ENCODE measurements at regions not wholly inside any gene's neighbourhood (a gene's known extent, or its start where the extent isn't known, plus 50 kb on each side); places are given as distances from the start of the nearest gene placed in this dataset.

- no peaks in the 10 kb centered on the region for H3K4me1 ChIP-seq (ENCODE audit: insufficient read depth)
- H3K4me3 ChIP-seq, result no peak overlapping the region
- whole genome bisulfite sequencing, 3 donors, result 57 to 66% (median 66%) methylated on average over 5 of the region's 5 CpGs
- TF ChIP-seq POLR2A (IDR thresholded peaks at IDR 0.05) (no peak), EP300 (IDR thresholded peaks at IDR 0.05) (no peak)
- TF ChIP-seq, protein P1, sequence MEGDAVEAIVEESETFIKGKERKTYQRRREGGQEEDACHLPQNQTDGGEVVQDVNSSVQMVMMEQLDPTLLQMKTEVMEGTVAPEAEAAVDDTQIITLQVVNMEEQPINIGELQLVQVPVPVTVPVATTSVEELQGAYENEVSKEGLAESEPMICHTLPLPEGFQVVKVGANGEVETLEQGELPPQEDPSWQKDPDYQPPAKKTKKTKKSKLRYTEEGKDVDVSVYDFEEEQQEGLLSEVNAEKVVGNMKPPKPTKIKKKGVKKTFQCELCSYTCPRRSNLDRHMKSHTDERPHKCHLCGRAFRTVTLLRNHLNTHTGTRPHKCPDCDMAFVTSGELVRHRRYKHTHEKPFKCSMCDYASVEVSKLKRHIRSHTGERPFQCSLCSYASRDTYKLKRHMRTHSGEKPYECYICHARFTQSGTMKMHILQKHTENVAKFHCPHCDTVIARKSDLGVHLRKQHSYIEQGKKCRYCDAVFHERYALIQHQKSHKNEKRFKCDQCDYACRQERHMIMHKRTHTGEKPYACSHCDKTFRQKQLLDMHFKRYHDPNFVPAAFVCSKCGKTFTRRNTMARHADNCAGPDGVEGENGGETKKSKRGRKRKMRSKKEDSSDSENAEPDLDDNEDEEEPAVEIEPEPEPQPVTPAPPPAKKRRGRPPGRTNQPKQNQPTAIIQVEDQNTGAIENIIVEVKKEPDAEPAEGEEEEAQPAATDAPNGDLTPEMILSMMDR (IDR thresholded peaks at IDR 0.05), result no peak
- no peaks in the 10 kb centered on the region for H3K9me3 ChIP-seq
- DNase-seq, result no peak
- H3K36me3 ChIP-seq, result no peaks in the 10 kb centered on the region
- no peak overlapping the region for H3K27ac ChIP-seq
- intact Hi-C loops (cut with DNase I), result no loop called here
- H3K27me3 ChIP-seq, result no peaks in the 10 kb centered on the region
Observed at GRCh38 chr4:19791422-19792123, 460.1 kb upstream of the SLIT2 start.

GRCh38 chr4:19786616-19787015, 465.1 kb upstream of the SLIT2 start:
- Histone ChIP-seq H3K27me3 (no peaks in the 10 kb centered on the region), H3K9me3 (no peaks in the 10 kb centered on the region), H3K36me3 (no peaks in the 10 kb centered on the region), H3K4me3 (no peak overlapping the region), H3K27ac (no peak overlapping the region), H3K4me1 (ENCODE audit: insufficient read depth) (no peaks in the 10 kb centered on the region)
- intact Hi-C loops (cut with DNase I), result no loop called here
- TF ChIP-seq POLR2A (IDR thresholded peaks at IDR 0.05) (no peak), EP300 (IDR thresholded peaks at IDR 0.05) (no peak)
- TF ChIP-seq, protein P1 (IDR thresholded peaks at IDR 0.05), result no peak
- 36 to 52% (median 48%) methylated on average over 1 of the region's 1 CpG for WGBS, 3 donors
- DNase-seq, result no peak

DNA sequence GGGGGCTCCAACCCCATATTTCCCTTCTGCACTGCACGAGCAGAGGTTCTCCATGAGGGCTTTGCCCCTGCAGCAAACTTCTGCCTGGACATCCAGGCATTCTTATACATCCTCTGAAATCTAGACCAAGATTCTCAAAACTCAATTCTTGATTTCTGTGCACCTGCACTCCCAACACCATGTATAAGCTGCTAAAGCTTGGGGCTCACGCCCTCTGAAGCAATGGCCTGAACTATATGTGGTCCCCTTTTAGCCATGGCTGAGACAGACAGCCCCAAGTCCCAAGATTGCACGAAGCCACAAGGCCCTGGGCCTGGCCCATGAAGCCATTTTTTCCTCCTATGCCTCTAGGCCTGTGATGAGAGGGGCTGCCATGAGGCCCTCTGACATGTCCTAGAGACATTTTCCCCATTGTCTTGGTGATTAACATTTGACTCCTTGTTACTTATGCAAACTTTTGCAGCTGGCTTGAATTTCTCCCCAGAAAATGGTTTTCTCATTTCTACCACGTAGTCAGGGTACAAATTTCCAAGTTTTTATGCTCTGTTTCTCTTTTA, 468.0 kb upstream of the SLIT2 start:
- DNase-seq, result no peak
- Histone ChIP-seq H3K27me3 (no peaks in the 10 kb centered on the region), H3K9me3 (no peaks in the 10 kb centered on the region), H3K27ac (no peak overlapping the region), H3K4me1 (ENCODE audit: insufficient read depth) (no peaks in the 10 kb centered on the region), H3K36me3 (no peaks in the 10 kb centered on the region), H3K4me3 (no peak overlapping the region)
- TF ChIP-seq POLR2A (IDR thresholded peaks at IDR 0.05) (no peak), EP300 (IDR thresholded peaks at IDR 0.05) (no peak)
- TF ChIP-seq, protein P1 (IDR thresholded peaks at IDR 0.05), result no peak
- 74 to 87% (median 75%) methylated on average over 4 of the region's 4 CpGs for WGBS, 3 donors
- intact Hi-C loops (cut with DNase I), result no loop called here

GRCh38 chr4:19780871-19781270, 470.8 kb upstream of the SLIT2 start:
- no peak for TF ChIP-seq POLR2A (IDR thresholded peaks at IDR 0.05)
- Histone ChIP-seq H3K9me3 (no peaks in the 10 kb centered on the region), H3K4me1 (ENCODE audit: insufficient read depth) (no peaks in the 10 kb centered on the region), H3K4me3 (no peak overlapping the region), H3K27me3 (no peaks in the 10 kb centered on the region), H3K27ac (no peak overlapping the region), H3K36me3 (no peaks in the 10 kb centered on the region)
- 90 to 96% (median 92%) methylated on average over 3 of the region's 3 CpGs for WGBS, 3 donors
- intact Hi-C loops (cut with DNase I), result no loop called here
- DNase-seq, result no peak

DNA sequence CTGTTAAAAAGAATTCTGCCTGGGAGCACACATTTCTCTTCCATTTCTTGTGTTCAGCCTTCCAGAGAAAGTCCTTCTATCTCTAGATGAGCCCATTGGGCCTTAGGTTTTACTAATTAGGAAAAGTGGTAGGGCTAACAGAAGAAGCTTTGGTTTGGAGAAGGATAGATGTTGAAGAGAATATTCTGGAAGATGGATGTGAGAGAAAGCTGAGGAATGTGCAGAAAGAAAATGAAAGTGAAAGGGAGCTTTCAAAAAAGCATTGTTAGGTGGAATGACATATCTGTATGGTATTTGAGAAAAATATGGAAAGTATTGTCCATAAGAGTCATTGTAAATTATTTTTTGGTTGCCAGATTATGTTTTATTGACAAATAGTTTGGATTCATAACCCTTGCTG, 474.8 kb upstream of the SLIT2 start:
- DNase-seq, result no peak
- Histone ChIP-seq H3K27ac (no peak overlapping the region), H3K9me3 (no peaks in the 10 kb centered on the region), H3K4me1 (ENCODE audit: insufficient read depth) (no peaks in the 10 kb centered on the region), H3K36me3 (no peaks in the 10 kb centered on the region), H3K4me3 (no peak overlapping the region), H3K27me3 (no peaks in the 10 kb centered on the region)
- intact Hi-C loops (cut with DNase I), result no loop called here
- TF ChIP-seq POLR2A (IDR thresholded peaks at IDR 0.05) (no peak), EP300 (IDR thresholded peaks at IDR 0.05) (no peak)
- TF ChIP-seq, protein P1 (IDR thresholded peaks at IDR 0.05), result no peak
